Epithelial cell of proximal tubule (primary cell): ENCODE measurements at regions not wholly inside any gene's neighbourhood (a gene's known extent, or its start where the extent isn't known, plus 50 kb on each side); places are given as distances from the start of the nearest gene placed in this dataset.

ENCODE experiments used
- DNase-seq: peaks from one replicate; pipeline ENCODE4 v3.0.0-alpha.2; 2011; ENCODE audit warnings: low read depth
- H3K4me3 ChIP-seq: 2 replicates; pipeline ENCODE4 v1.5.1; 2011; ENCODE audit warnings: low read depth, mild to moderate bottlenecking, low read length
- CTCF ChIP-seq: conservative IDR thresholded peaks from 2 replicates; pipeline ENCODE4 v1.5.1; 2012; ENCODE audit warnings: low read depth, mild to moderate bottlenecking, low read length

- H3K4me3 ChIP-seq, result no peak overlapping the region
- no peak for TF ChIP-seq CTCF
- no peak for DNase-seq
Measured at GRCh38 chr15:96076350-96076749, 254.2 kb upstream of the NR2F2 start.

DNA sequence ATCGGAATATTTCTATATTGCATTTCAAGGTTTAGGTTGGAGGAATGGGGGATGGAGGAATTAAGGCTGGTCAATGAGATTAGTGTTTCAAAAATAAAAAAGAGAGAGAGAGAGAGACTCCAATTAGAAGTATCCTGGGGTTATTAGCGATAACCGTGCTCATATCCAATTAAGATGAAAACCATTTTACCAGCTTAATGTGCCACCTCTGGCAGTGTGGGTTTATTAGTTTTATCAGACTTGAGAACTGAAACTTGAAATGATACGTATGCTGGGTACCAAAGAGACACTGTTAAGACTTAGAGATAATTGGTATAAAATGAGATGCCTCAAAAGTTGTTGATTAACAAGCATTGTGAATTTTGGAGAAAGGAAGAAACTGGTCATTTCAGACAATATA is 251.5 kb upstream of the NR2F2 start:
- no peak for TF ChIP-seq CTCF
- no peak overlapping the region for H3K4me3 ChIP-seq
- no peak for DNase-seq

- TF ChIP-seq CTCF, result no peak
- no peak overlapping the region for H3K4me3 ChIP-seq
- DNase-seq, result no peak
Measured at GRCh38 chr15:96079882-96080281, 250.6 kb upstream of the NR2F2 start.

- no peak overlapping the region for H3K4me3 ChIP-seq
- DNase-seq, result no peak
- TF ChIP-seq CTCF, result no peak
Measured at GRCh38 chr15:96086164-96086563, 244.3 kb upstream of the NR2F2 start.

GRCh38 chr15:96087180-96087884 is 243.2 kb upstream of the NR2F2 start:
- H3K4me3 ChIP-seq, result no peak overlapping the region
- DNase-seq, result no peak
- TF ChIP-seq CTCF, result no peak

- no peak overlapping the region for H3K4me3 ChIP-seq
- no peak for DNase-seq
- TF ChIP-seq CTCF, result no peak
Measured at GRCh38 chr15:96088650-96089049, 241.8 kb upstream of the NR2F2 start.

GRCh38 chr15:96089405-96090058 is 241.0 kb upstream of the NR2F2 start:
- no peak for DNase-seq
- no peak for TF ChIP-seq CTCF
- no peak overlapping the region for H3K4me3 ChIP-seq
